ENCODE measurements at regions not wholly inside any gene's neighbourhood (a gene's known extent, or its start where the extent isn't known, plus 50 kb on each side); places are given as distances from the start of the nearest gene placed in this dataset.

- Histone ChIP-seq H3K27me3 (ENCODE audit: insufficient read depth, low read length) (no peaks in the 10 kb centered on the region), H3K9me3 (ENCODE audit: low read depth, low read length) (no peaks in the 10 kb centered on the region), H3K4me1 (ENCODE audit: insufficient read depth, low read length) (no peaks in the 10 kb centered on the region), H3K4me3 (ENCODE audit: low read length) (no peak overlapping the region)
These were observed 1123.7 kb downstream of the IGSF11 start for GRCh38 chr3:117910820-117911521.

- no peak overlapping the region for H3K4me3 ChIP-seq (ENCODE audit: low read length)
- no peaks in the 10 kb centered on the region for H3K27me3 ChIP-seq (ENCODE audit: insufficient read depth, low read length)
- no peaks in the 10 kb centered on the region for H3K9me3 ChIP-seq (ENCODE audit: low read depth, low read length)
- no peaks in the 10 kb centered on the region for H3K4me1 ChIP-seq (ENCODE audit: insufficient read depth, low read length)
These were observed 1122.3 kb downstream of the IGSF11 start for GRCh38 chr3:117912352-117912751.

DNA sequence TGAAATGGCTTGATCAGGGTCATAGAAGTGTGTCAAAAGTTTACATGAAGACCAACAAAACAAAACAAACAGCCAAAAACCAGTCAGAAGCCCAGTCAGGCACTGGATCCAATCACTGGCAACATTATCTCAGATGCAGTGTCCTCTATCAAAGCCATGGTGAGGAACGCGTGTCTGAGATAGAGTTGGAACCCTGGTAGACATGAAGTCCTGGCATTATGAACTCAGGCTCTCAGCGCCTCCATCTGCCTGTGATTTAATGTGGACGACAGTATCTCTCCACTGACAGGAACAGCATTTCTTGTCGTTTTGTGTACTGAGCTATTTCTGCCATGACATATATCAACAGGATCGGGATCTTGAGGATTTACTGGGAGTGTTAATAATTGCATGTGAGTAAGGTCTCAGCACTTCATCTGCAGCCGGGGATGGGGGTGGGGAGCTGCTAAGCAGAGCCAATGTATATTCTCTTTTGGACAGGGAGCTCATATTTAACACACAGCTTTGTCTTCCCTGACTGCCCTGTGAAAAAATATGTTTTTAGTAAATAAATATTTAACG is 1120.0 kb downstream of the IGSF11 start:
- H3K4me1 ChIP-seq (ENCODE audit: insufficient read depth, low read length) = no peaks in the 10 kb centered on the region
- no peak overlapping the region for H3K4me3 ChIP-seq (ENCODE audit: low read length)
- H3K9me3 ChIP-seq (ENCODE audit: low read depth, low read length) = no peaks in the 10 kb centered on the region
- no peaks in the 10 kb centered on the region for H3K27me3 ChIP-seq (ENCODE audit: insufficient read depth, low read length)

GRCh38 chr3:117916839-117917238 is 1117.8 kb downstream of the IGSF11 start:
- no peak overlapping the region for H3K4me3 ChIP-seq (ENCODE audit: low read length)
- H3K4me1 ChIP-seq (ENCODE audit: insufficient read depth, low read length) = no peaks in the 10 kb centered on the region
- H3K9me3 ChIP-seq (ENCODE audit: low read depth, low read length) = no peaks in the 10 kb centered on the region
- H3K27me3 ChIP-seq (ENCODE audit: insufficient read depth, low read length) = no peaks in the 10 kb centered on the region

- Histone ChIP-seq H3K27me3 (ENCODE audit: insufficient read depth, low read length) (no peaks in the 10 kb centered on the region), H3K4me1 (ENCODE audit: insufficient read depth, low read length) (no peaks in the 10 kb centered on the region), H3K4me3 (ENCODE audit: low read length) (no peak overlapping the region), H3K9me3 (ENCODE audit: low read depth, low read length) (no peaks in the 10 kb centered on the region)
These were observed 1115.0 kb downstream of the IGSF11 start for GRCh38 chr3:117919621-117920020.

GRCh38 chr3:117920253-117920898 is 1114.3 kb downstream of the IGSF11 start:
- H3K9me3 ChIP-seq (ENCODE audit: low read depth, low read length) = no peaks in the 10 kb centered on the region
- no peak overlapping the region for H3K4me3 ChIP-seq (ENCODE audit: low read length)
- no peaks in the 10 kb centered on the region for H3K27me3 ChIP-seq (ENCODE audit: insufficient read depth, low read length)
- no peaks in the 10 kb centered on the region for H3K4me1 ChIP-seq (ENCODE audit: insufficient read depth, low read length)

DNA sequence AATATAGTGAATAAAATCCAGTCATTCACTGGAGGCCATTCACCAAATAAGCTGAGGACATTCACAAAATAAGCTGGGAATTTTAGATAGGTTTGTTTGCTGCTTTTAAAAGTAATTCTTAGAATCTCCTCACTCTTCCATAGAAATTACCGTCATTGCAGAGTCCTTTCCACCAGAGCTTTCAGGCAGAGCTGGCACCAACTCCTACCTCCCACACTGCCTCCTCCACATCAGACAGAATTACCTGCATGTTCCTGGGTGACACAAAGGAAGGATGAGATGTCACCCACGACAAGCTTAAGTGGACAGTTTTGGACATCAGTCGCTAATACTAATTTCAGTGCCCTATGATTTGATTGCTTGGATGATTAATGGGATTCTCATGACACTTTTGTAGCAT is 1113.2 kb downstream of the IGSF11 start:
- H3K27me3 ChIP-seq (ENCODE audit: insufficient read depth, low read length) = no peaks in the 10 kb centered on the region
- no peak overlapping the region for H3K4me3 ChIP-seq (ENCODE audit: low read length)
- H3K9me3 ChIP-seq (ENCODE audit: low read depth, low read length) = no peaks in the 10 kb centered on the region
- H3K4me1 ChIP-seq (ENCODE audit: insufficient read depth, low read length) = no peaks in the 10 kb centered on the region

- Histone ChIP-seq H3K9me3 (ENCODE audit: low read depth, low read length) (no peaks in the 10 kb centered on the region), H3K4me1 (ENCODE audit: insufficient read depth, low read length) (no peaks in the 10 kb centered on the region), H3K4me3 (ENCODE audit: low read length) (no peak overlapping the region), H3K27me3 (ENCODE audit: insufficient read depth, low read length) (no peaks in the 10 kb centered on the region)
These were observed 1112.6 kb downstream of the IGSF11 start for GRCh38 chr3:117922039-117922438.

DNA sequence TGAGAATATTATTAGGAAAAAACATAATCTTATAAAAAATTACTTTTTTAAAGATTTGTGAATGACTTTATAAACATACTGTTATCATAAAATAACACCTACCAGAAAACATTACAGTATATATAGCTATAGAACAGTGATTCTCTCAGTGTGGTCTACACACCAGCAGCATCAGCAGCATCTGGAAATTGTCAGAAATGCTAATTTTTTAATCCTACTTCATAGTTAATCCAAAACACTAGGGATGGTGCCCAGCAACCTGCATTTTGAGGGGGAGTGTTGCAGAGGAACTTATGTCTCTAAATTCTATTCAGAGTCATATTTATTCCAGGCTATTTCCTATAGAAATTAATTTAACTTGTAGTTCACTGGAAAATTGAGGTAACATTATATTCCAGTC is 1107.8 kb downstream of the IGSF11 start:
- Histone ChIP-seq H3K27me3 (ENCODE audit: insufficient read depth, low read length) (no peaks in the 10 kb centered on the region), H3K4me1 (ENCODE audit: insufficient read depth, low read length) (no peaks in the 10 kb centered on the region), H3K9me3 (ENCODE audit: low read depth, low read length) (no peaks in the 10 kb centered on the region), H3K4me3 (ENCODE audit: low read length) (no peak overlapping the region)

DNA sequence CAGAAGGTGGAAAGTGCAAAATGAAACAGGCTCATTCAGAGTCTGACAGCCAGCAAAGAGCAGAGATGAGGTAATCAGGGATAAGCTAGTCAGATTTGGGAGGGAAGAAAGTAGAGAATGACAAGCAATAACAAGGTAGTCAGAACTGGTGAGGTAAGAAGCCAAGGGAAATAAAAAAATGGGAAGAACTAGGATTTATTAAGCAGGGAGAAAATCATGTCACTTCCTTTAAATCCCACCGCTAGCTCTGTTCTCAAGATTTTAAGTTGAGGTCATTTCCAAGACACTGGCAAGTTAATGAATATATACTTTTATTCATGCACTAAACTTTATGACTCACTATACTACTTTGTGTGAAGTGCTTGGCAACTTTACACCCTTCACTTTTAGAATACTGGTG is 1106.8 kb downstream of the IGSF11 start:
- Histone ChIP-seq H3K4me1 (ENCODE audit: insufficient read depth, low read length) (no peaks in the 10 kb centered on the region), H3K27me3 (ENCODE audit: insufficient read depth, low read length) (no peaks in the 10 kb centered on the region), H3K9me3 (ENCODE audit: low read depth, low read length) (no peaks in the 10 kb centered on the region), H3K4me3 (ENCODE audit: low read length) (no peak overlapping the region)

DNA sequence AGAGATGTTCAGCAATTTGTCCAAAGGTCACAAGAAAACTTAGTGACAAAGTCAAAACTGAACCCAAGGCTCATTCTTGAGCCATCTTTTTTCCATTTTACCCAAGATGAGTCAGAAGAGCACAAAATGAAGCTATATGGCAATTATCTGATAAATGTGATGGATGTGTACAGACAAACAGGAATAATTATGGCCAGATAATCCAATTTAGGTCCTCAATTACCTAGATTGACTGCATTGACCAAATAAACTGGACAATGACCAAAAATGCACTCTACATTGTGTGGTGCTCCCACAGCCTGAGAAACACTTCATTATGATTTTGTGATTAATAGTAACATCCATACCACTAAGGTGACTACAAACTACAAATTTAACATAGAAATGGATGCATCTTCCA is 1105.8 kb downstream of the IGSF11 start:
- Histone ChIP-seq H3K9me3 (ENCODE audit: low read depth, low read length) (no peaks in the 10 kb centered on the region), H3K27me3 (ENCODE audit: insufficient read depth, low read length) (no peaks in the 10 kb centered on the region), H3K4me3 (ENCODE audit: low read length) (no peak overlapping the region), H3K4me1 (ENCODE audit: insufficient read depth, low read length) (no peaks in the 10 kb centered on the region)

- Histone ChIP-seq H3K4me1 (ENCODE audit: insufficient read depth, low read length) (no peaks in the 10 kb centered on the region), H3K9me3 (ENCODE audit: low read depth, low read length) (no peaks in the 10 kb centered on the region), H3K4me3 (ENCODE audit: low read length) (no peak overlapping the region), H3K27me3 (ENCODE audit: insufficient read depth, low read length) (no peaks in the 10 kb centered on the region)
These were observed 1102.2 kb downstream of the IGSF11 start for GRCh38 chr3:117932441-117932840.

- Histone ChIP-seq H3K9me3 (ENCODE audit: low read depth, low read length) (no peaks in the 10 kb centered on the region), H3K27me3 (ENCODE audit: insufficient read depth, low read length) (no peaks in the 10 kb centered on the region), H3K4me3 (ENCODE audit: low read length) (no peak overlapping the region), H3K4me1 (ENCODE audit: insufficient read depth, low read length) (no peaks in the 10 kb centered on the region)
These were observed 1098.5 kb downstream of the IGSF11 start for GRCh38 chr3:117936159-117936558.

DNA sequence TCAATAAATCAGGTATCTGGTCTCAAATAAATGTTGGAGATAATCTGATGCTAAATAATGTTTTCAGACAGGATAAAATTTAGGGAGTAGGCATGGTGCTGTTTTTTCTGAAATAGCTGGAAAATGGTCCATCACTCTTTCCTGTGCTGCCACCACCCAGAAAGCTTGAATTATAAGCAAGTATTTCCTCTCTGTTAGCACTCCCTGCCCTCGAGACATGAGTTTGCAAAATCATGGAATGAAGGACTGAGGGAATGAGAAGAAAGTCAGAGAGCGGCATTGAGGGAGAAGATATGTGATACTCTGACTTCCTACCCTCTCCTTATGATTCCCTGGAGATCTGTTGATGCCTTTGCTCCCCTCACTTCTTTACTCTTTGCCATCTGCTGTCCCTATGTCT is 1095.7 kb downstream of the IGSF11 start:
- Histone ChIP-seq H3K4me3 (ENCODE audit: low read length) (no peak overlapping the region), H3K27me3 (ENCODE audit: insufficient read depth, low read length) (no peaks in the 10 kb centered on the region), H3K9me3 (ENCODE audit: low read depth, low read length) (no peaks in the 10 kb centered on the region), H3K4me1 (ENCODE audit: insufficient read depth, low read length) (no peaks in the 10 kb centered on the region)

GRCh38 chr3:117939425-117940027 is 1095.1 kb downstream of the IGSF11 start:
- H3K9me3 ChIP-seq (ENCODE audit: low read depth, low read length) = no peaks in the 10 kb centered on the region
- H3K27me3 ChIP-seq (ENCODE audit: insufficient read depth, low read length) = no peaks in the 10 kb centered on the region
- H3K4me3 ChIP-seq (ENCODE audit: low read length) = no peak overlapping the region
- no peaks in the 10 kb centered on the region for H3K4me1 ChIP-seq (ENCODE audit: insufficient read depth, low read length)

Data from mononuclear cell (primary cell).